DMS53 (cell line): ENCODE measurements at regions not wholly inside any gene's neighbourhood (a gene's known extent, or its start where the extent isn't known, plus 50 kb on each side); places are given as distances from the start of the nearest gene placed in this dataset.

Experiments
- DNase-seq: peaks from one replicate; lab custom pipeline; 2025; lab: John Stamatoyannopoulos, UW

GRCh38 chr2:117639401-117639800, 175.1 kb upstream of the DDX18 start:
- DNase-seq, result no peak

DNA sequence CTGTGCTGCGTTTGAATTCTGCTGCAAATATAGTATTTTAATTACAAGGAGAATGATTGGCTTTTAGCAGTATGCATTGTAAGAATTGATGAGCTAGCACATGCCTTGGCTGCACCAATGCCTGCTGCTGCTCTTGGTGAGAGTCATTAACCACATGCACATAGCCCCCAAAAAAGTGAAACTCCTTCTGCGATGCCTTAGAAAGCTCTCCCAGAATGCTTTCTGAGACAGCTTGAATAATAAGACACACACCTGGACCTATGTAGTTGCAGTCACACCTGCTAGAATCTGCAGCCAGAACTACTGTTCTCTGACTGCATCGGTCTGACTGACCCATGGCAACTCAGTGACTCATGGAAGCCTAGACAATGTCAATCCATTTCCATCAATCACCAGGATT, 170.1 kb upstream of the DDX18 start:
- no peak for DNase-seq

DNA sequence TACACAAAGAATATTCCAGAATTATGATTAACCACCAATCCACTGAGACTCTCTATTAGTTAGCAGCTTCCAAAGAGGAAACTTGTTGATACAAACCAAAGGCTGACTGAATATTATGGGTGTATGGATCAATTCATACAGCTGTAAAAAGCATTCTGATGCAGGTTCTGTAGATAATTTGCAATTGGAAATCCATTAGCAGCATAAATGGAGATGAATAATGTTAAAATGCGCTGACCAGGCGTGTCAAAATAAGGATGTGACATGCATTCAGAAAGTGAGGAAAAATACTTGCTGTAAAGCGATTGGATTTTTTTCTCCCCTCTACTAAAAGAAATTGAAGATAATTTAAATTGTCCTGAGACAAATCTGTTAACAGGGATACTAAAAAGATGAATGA, 169.0 kb upstream of the DDX18 start:
- DNase-seq, result no peak

GRCh38 chr2:117646099-117646498, 168.4 kb upstream of the DDX18 start:
- DNase-seq, result no peak

GRCh38 chr2:117646872-117647271, 167.6 kb upstream of the DDX18 start:
- DNase-seq, result no peak

GRCh38 chr2:117656546-117656945, 157.9 kb upstream of the DDX18 start:
- DNase-seq, result no peak

DNA sequence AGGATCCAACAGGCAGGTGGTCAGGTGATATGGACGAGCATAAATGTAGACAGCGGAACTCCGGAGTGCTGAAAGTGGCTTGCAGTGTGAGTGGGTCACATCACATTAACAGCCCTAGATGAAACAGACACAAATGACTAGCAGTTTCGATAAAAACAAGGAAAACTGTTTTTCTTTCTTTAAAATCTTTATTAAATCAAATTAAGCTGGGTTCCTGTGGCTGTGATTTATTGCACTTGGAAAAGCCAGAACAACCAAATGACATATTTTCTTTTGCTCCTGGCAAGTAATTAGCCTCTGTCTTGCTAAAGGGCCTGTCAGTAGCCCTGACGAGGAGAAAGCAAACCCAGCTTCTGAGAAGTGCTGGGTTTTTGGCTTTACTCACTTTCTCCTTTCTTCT, 152.9 kb upstream of the DDX18 start:
- no peak for DNase-seq

GRCh38 chr2:117674172-117674571, 140.3 kb upstream of the DDX18 start:
- DNase-seq, result no peak

DNA sequence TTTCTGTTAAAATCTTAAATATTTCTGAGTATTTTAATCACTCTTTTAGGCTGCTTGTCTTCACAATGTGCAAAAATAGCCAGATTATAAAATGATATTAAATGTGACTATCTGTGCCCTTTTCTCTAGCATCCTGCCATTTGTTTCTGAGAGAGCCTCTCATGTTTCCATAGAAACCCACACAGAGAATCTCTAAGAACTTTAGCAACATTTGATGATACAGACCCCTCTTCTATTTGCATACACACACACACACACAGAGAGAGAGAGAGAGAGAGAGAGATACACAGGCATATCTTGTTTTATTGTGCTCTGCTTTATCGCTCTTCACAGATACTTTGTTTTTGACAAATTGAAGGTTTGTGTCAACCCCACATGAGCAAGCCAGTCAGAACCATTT, 134.5 kb upstream of the DDX18 start:
- peak; percentile 10 for DNase-seq

GRCh38 chr2:117684919-117685318, 129.6 kb upstream of the DDX18 start:
- no peak for DNase-seq

DNA sequence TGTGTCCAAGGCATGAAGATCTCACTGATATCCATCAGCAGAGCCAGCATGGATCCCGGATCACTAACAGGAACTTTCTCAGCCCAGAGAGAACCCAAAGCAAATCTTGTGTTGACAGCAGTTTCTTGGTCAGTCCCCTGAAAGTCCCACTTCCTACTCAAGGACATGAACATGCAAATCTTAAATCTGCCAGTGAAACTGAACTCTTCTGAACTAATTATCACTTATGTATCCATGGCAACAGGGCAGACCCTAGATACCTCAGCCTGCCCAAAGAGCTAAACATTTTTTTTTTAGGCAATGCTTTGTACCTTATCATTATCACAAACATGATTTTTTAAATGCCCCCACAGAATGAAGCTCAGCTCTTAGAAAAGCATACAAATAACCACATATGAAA, 127.8 kb upstream of the DDX18 start:
- no peak for DNase-seq

GRCh38 chr2:117691595-117691994, 122.9 kb upstream of the DDX18 start:
- DNase-seq, result no peak

- no peak for DNase-seq
These were observed 122.3 kb upstream of the DDX18 start for GRCh38 chr2:117692001-117692763.

GRCh38 chr2:117693154-117693553, 121.3 kb upstream of the DDX18 start:
- no peak for DNase-seq

DNA sequence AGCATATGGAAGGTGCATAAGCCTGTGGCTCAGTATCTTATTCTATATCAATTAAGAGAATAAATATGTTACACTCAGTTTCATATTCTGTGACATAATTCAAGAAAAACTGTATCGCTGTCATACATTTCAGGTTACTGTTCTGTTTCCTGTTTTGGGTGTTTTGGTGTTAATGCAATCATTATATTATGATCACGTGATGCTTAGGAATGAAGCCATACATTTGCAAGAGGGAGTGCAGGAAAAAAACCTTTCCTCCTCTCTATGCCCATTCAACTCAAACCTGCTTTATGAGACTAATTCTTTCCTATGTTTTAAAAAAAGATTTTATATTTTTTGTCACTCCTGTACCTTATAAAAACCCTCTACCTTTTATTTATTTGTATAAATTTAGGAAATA, 120.8 kb upstream of the DDX18 start:
- no peak for DNase-seq

DNA sequence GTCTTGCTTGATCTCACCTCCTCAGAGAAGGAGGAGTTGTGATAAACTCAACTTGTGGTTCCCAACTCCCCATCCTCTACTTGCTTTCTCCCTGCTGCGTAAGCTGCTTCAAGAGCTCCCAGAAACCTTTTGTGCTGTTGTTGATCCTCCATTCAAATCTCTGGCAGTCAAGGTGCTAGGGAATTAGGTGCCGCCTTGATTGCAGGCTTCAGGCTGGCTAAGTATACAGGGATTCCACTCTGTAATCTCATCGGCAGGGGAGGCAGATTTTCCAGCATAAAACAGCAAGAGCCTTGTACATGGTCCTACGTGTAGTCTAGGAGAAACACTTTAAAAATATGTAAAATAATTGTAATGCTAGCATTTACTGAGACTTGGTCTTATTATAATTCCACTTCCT, 116.2 kb upstream of the DDX18 start:
- no peak for DNase-seq

GRCh38 chr2:117698819-117699218, 115.7 kb upstream of the DDX18 start:
- DNase-seq, result no peak

GRCh38 chr2:117700471-117700870, 114.0 kb upstream of the DDX18 start:
- no peak for DNase-seq

DNA sequence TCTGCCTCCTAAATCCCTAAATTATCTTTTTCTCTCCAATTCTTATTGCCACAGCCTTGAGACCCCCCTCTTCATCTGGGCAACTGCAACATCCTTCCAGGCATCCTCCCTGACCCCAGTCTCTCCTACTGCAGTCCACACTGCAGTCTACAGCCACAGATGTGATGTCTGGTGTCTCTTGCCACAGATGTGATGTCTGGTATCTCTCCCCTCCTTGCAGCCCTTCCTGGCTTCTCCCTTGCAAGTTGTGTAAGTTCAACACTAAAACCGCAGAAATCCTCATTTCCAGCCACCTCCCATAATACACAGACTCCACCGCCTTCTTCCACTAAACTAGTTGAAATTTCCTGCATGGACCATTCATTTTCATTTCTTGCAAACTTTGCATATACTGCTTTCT, 113.1 kb upstream of the DDX18 start:
- DNase-seq, result no peak

DNA sequence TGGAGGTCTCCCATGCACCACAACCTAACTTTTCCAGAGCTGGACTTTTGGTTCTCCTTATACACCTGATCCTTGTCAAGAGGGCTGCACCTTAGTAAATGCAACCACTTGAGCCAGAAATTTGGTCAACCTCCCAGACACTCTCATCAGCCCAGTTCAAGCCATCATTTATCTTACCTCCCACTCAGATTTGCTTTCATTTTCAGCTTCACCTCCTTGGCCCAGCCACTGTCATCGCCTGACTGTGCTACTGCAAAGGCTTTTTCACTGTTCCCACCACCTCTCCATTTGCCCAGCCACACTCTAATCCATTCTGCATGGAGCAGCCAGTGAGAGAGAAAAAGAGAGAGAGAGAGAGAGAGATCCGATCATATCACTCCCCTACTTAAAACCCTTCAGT, 112.4 kb upstream of the DDX18 start:
- DNase-seq, result no peak

DNA sequence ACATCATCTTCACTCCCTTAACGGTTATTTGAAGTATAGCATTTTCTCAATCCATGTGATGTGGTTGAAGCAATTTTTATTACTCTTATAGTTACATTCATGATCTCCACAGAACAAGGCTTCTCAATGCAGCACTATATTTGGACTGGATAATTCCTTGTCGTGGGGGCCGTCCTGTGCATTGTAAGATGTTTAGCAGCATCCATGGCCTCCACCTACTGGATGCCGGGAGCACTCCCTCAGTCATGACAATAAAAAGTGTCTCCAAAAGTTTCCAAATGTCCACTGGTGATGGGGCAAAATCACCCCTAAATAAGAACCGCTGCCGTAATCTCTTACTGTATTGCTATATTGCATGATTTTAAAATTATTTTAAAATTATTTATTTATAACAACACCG, 110.6 kb upstream of the DDX18 start:
- DNase-seq, result no peak

DNA sequence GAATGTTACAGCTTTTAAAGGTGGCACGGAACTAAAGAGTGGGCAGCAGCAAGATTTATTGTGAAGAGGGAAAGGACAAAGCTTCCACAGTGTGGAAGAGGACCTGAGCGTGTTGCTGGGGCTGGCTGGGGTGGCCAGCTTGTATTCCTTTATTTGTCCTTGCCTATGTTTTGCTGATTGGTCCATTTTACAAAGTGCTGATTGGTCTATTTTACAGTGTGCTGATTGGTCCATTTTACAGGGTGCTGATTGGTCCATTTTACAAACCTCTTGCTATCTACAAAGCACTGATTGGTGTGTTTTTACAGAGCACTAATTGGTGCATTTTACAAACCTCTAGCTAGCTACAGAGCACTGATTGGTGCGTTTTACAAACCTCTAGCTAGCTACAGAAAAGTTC, 109.7 kb upstream of the DDX18 start:
- no peak for DNase-seq

- DNase-seq, result no peak
These were observed 106.6 kb upstream of the DDX18 start for GRCh38 chr2:117707874-117708273.

DNA sequence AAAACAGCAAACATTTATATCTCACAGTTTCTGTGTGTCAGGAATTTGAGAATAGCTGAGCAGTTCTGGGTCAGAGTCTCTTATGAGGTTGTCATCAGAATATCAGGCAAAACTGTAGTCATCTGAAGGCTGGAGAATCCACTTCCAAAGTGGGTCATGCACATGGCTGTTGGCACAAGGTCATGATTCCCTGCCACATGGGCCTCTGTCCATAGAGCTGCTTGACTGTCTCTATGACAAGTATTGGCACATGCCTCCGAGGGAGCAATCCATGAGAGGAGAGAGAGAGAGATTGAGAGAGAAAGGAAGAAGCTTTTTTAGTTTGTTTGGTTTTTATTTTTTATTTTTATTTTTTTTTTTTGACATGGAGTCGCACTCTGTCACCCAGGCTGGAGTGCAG, 101.8 kb upstream of the DDX18 start:
- DNase-seq, result no peak

GRCh38 chr2:117714110-117714509, 100.4 kb upstream of the DDX18 start:
- DNase-seq, result no peak
